Lung (tissue), 11 donors: ENCODE measurements at regions not wholly inside any gene's neighbourhood (a gene's known extent, or its start where the extent isn't known, plus 50 kb on each side); places are given as distances from the start of the nearest gene placed in this dataset.

ENCODE experiments used
- ATAC-seq: fragments of 200-7000 bp; cut with Tn5 transposase; one replicate; pipeline ENCODE4 v1.9.1; 2020; ENCODE audit warnings: moderate number of reproducible peaks; ENCODE audit not compliant: insufficient read depth, low FRiP score
- DNase-seq, 3 donors: peaks; one replicate each; pipeline ENCODE4 v3.0.0-alpha.2; 2013 to 2017
- H3K27ac ChIP-seq, 2 donors: one replicate each; pipeline ENCODE4 v1.5.1; 2013; ENCODE audit warnings: mild to moderate bottlenecking in 2 of 2, moderate library complexity in 2 of 2, control low read depth in 1 of 2, inconsistent platforms in 1 of 2, low read depth in 1 of 2, low read length in 1 of 2
- H3K27me3 ChIP-seq, 3 donors: one replicate each; pipeline ENCODE4 v1.5.1; 2013; ENCODE audit warnings: low read length in 2 of 3; ENCODE audit not compliant: control insufficient read depth in 3 of 3, insufficient read depth in 3 of 3
- H3K36me3 ChIP-seq, 4 donors: one replicate each; pipeline ENCODE4 v1.5.1; 2013; ENCODE audit warnings: low read length in 4 of 4, mild to moderate bottlenecking in 1 of 4, moderate library complexity in 1 of 4; ENCODE audit not compliant: control insufficient read depth in 4 of 4, insufficient read depth in 4 of 4
- H3K4me1 ChIP-seq, 5 donors: one replicate each; pipeline ENCODE4 v1.5.1; 2013; ENCODE audit warnings: low read length in 5 of 5, mild to moderate bottlenecking in 2 of 5, moderate library complexity in 1 of 5; ENCODE audit not compliant: control insufficient read depth in 5 of 5, insufficient read depth in 5 of 5
- H3K4me3 ChIP-seq: one replicate; pipeline ENCODE4 v1.5.1; 2013; ENCODE audit warnings: mild to moderate bottlenecking, control low read depth, moderate library complexity
- H3K9ac ChIP-seq, 2 donors: one replicate each; pipeline ENCODE4 v1.5.1; 2013; ENCODE audit warnings: low read length in 2 of 2, control low read depth in 1 of 2; ENCODE audit not compliant: insufficient read depth in 1 of 2
- H3K9me3 ChIP-seq, 4 donors: one replicate each; pipeline ENCODE4 v1.5.1; 2013; ENCODE audit warnings: low read length in 3 of 4, mild to moderate bottlenecking in 1 of 4, moderate library complexity in 1 of 4; ENCODE audit not compliant: control insufficient read depth in 4 of 4, insufficient read depth in 3 of 4
- WGBS, 2 donors: extraction: QIAGEN DNeasy Blood & Tissue Kit; methylation state at CpG; one replicate each; pipeline ENCODE4 v1.1.7; 2013; 5-methylcytosine and 5-hydroxymethylcytosine counted together
- TF ChIP-seq, protein P1 (sequence below): IDR thresholded peaks from 2 replicates; pipeline ENCODE4 v1.5.1; 2012; ENCODE audit warnings: mild to moderate bottlenecking; ENCODE audit errors: control extremely low read depth, extremely low read depth
- donor health status: control.
- donor health status: control.
- donor health status: Bipolar disorder and iron deficiency.
- donor health status: healthy.
- donor health status: DM: yes; HTN: yes; CAD: no.

DNA sequence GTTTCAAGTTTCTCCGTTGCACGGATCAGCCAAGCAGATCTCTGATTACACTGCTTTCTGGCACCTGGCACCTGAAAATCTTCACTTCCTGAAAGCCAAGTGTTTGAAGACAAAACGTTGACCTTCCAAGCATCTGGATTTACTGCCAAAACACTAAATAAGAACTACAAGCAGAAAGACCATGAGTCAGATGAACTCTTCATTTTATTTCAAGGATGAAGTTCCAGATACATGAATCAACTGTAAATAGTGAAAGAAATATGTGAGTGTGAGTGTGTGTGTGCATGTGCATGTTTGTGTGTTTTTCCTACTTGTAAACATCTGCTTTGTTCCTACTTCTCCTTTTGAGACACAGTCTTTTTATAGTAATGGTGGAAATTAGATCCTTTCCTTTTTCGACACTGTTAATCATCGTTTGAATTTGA is 60.0 kb upstream of the DTNA start:
- Histone ChIP-seq H3K4me3 (no peak overlapping the region), H3K36me3 (no peaks in the 10 kb centered on the region), H3K9me3 (no peaks in the 10 kb centered on the region), H3K4me1 (peaks cover 0 to 19% (median 0%) of the 10 kb centered on the region in 5 donors), H3K27ac (peak overlapping the region in 1 of 2 donors; percentile 57), H3K9ac (no peak overlapping the region), H3K27me3 (no peaks in the 10 kb centered on the region)
- ATAC-seq (peak; percentile 61), DNase-seq (no peak)
- 30 to 41% methylated on average over 5 of the region's 5 CpGs for whole genome bisulfite sequencing, 2 donors
- TF ChIP-seq, protein P1, sequence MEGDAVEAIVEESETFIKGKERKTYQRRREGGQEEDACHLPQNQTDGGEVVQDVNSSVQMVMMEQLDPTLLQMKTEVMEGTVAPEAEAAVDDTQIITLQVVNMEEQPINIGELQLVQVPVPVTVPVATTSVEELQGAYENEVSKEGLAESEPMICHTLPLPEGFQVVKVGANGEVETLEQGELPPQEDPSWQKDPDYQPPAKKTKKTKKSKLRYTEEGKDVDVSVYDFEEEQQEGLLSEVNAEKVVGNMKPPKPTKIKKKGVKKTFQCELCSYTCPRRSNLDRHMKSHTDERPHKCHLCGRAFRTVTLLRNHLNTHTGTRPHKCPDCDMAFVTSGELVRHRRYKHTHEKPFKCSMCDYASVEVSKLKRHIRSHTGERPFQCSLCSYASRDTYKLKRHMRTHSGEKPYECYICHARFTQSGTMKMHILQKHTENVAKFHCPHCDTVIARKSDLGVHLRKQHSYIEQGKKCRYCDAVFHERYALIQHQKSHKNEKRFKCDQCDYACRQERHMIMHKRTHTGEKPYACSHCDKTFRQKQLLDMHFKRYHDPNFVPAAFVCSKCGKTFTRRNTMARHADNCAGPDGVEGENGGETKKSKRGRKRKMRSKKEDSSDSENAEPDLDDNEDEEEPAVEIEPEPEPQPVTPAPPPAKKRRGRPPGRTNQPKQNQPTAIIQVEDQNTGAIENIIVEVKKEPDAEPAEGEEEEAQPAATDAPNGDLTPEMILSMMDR: no peak

DNA sequence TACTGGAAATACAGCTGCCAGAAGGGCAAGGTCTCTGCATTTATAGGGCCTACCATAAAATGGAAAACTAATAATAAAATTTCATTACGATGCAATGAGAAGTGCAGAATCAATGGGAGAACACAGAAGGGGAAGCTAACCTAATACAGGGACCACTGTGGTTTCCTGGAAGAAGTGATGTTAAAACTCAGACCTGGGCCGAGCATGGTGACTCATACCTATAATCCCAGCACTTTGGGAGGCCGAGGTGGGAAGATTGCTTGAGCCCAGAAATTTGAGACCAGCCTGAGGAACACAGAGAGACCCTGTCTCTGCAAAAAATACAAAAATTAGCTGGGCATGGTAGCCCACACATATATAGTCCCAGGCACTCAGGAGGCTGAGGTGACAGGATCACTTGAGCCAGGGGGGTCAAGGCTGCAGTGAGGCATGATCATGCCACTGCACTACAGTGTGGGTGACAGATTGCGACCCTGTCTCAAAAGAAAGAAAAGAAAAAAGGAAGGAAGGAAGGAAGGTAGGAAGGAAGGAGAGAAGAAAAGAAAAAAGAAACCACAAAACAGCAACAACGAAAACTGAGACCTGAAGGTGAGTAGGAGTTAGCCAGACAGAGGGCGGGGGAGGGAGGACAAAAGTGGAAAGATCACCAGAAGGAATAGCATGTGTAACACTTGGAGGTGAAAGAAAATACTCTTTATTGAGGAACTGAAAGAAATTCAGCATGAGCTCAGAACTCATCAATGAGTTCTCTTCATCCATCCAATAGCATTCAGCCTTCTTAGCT is 58.3 kb upstream of the DTNA start:
- no peak for DNase-seq
- TF ChIP-seq, protein P1: no peak

DNA sequence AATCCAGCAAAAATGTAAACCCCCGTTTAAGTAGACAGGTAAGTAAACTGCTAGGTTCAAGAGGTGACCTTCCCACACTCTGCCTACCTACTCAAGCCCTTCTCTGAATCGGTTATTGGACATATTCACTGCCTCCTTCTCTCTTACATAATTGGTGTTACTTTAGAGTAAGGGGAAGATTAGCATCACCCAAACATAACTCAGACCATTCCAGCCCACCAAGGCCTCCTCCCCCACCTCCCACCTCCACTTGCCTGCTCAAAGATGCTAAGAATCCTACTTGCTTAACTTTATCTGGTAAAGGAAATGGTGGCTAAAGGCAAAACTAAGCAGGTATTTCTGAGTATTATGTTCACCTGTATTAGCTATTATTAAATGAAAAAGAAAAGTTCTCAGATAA is 55.0 kb upstream of the DTNA start:
- Histone ChIP-seq H3K9ac (no peak overlapping the region), H3K27ac (no peak overlapping the region), H3K36me3 (no peaks in the 10 kb centered on the region), H3K4me3 (no peak overlapping the region), H3K27me3 (no peaks in the 10 kb centered on the region), H3K9me3 (no peaks in the 10 kb centered on the region), H3K4me1 (peaks cover 0 to 9% (median 5%) of the 10 kb centered on the region in 5 donors)
- no peak for ATAC-seq
- WGBS, 2 donors: 85 to 91% methylated on average over 2 of the region's 2 CpGs
- TF ChIP-seq, protein P1: no peak
- DNase-seq: no peak

More for the DNA sequence above, 58.3 kb upstream of the DTNA start:
- WGBS, 2 donors: 33 to 58% methylated on average over 6 of the region's 6 CpGs
- H3K9me3 ChIP-seq: no peaks in the 10 kb centered on the region
- no peaks in the 10 kb centered on the region for H3K27me3 ChIP-seq
- no peaks in the 10 kb centered on the region for H3K36me3 ChIP-seq
- ATAC-seq: no peak
- peaks cover 0 to 19% (median 0%) of the 10 kb centered on the region in 5 donors for H3K4me1 ChIP-seq
- H3K4me3 ChIP-seq: no peak overlapping the region
- no peak overlapping the region for H3K27ac ChIP-seq
- no peak overlapping the region for H3K9ac ChIP-seq
